ENCODE measurements at regions not wholly inside any gene's neighbourhood (a gene's known extent, or its start where the extent isn't known, plus 50 kb on each side); places are given as distances from the start of the nearest gene placed in this dataset.

GRCh38 chr21:23524685-23525084, 2082.6 kb downstream of the MRPL39 start:
- ATAC-seq (no peak), DNase-seq (no peak)
- intact Hi-C loops (cut with DNase I): no loop called here
- H3K36me3 ChIP-seq (replicated peaks in 1 of 2; ENCODE audit: insufficient read depth in 1 of 2, low read depth in 2 of 2): no peaks in the 10 kb centered on the region
- H3K4me1 ChIP-seq: no peaks in the 10 kb centered on the region
- 60 to 86% methylated on average over 5 of the region's 5 CpGs for WGBS, 2 donors
- no peak overlapping the region for H3K27ac ChIP-seq
- H3K27me3 ChIP-seq: no peaks in the 10 kb centered on the region
- H3K9me3 ChIP-seq: no peaks in the 10 kb centered on the region
- TF ChIP-seq POLR2A (IDR thresholded peaks at IDR 0.05) (no peak), CTCF (IDR thresholded peaks at IDR 0.05) (no peak)
- H3K4me3 ChIP-seq: no peak overlapping the region

DNA sequence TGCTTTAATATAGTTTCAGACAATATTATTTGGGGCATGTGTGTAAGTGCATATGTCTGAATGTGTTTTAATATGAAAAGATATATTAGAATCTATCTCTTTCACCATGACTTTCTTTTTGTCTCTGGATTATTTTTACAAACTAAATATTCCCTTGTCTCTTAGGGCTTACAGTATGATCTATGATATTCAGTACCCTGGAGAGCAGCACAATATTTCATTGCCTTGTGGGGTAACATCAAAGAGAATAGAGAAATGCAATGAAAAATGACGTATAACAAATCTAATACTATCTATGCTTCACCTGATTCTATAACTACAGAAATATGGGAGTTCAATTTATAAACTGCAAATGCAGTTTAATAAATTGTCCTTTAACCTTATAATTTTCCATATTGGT, 2084.5 kb downstream of the MRPL39 start:
- H3K4me3 ChIP-seq: no peak overlapping the region
- no peaks in the 10 kb centered on the region for H3K27me3 ChIP-seq
- no peaks in the 10 kb centered on the region for H3K4me1 ChIP-seq
- no peaks in the 10 kb centered on the region for H3K36me3 ChIP-seq (replicated peaks in 1 of 2; ENCODE audit: insufficient read depth in 1 of 2, low read depth in 2 of 2)
- TF ChIP-seq POLR2A (IDR thresholded peaks at IDR 0.05): no peak
- no peak for TF ChIP-seq CTCF (IDR thresholded peaks at IDR 0.05)
- intact Hi-C loops (cut with DNase I): no loop called here
- H3K9me3 ChIP-seq: no peaks in the 10 kb centered on the region
- ATAC-seq (no peak), DNase-seq (no peak)
- whole genome bisulfite sequencing, 2 donors: 40 to 54% methylated on average over 1 of the region's 1 CpG
- no peak overlapping the region for H3K27ac ChIP-seq

DNA sequence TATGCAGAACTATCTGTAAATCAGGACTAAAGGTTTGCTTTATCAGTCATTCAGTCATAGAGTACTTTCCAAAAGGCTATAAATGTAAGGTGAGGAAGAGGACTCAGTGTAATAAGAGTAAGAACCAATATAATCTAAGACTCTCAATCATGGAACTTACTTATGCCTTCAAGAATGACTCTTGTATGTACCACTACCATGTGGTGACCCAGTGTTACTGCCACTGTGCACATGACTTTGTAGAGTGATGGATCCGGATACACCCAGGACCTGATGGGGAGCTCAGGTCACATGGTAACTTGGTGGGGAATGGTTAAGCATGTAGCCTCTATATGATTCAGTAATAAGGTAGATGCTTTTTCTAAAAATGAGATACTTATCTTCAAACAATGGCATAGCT, 2099.8 kb downstream of the MRPL39 start:
- 75 to 86% methylated on average over 1 of the region's 1 CpG for WGBS, 2 donors
- no peak overlapping the region for H3K4me3 ChIP-seq
- DNase-seq: no peak
- no peak for TF ChIP-seq CTCF (IDR thresholded peaks at IDR 0.05)
- no peak for TF ChIP-seq POLR2A (IDR thresholded peaks at IDR 0.05)
- H3K4me1 ChIP-seq: no peaks in the 10 kb centered on the region
- no peak overlapping the region for H3K27ac ChIP-seq
- no peaks in the 10 kb centered on the region for H3K27me3 ChIP-seq
- ATAC-seq: no peak
- intact Hi-C loops (cut with DNase I): no loop called here
- H3K36me3 ChIP-seq (replicated peaks in 1 of 2; ENCODE audit: insufficient read depth in 1 of 2, low read depth in 2 of 2): no peaks in the 10 kb centered on the region
- no peaks in the 10 kb centered on the region for H3K9me3 ChIP-seq

DNA sequence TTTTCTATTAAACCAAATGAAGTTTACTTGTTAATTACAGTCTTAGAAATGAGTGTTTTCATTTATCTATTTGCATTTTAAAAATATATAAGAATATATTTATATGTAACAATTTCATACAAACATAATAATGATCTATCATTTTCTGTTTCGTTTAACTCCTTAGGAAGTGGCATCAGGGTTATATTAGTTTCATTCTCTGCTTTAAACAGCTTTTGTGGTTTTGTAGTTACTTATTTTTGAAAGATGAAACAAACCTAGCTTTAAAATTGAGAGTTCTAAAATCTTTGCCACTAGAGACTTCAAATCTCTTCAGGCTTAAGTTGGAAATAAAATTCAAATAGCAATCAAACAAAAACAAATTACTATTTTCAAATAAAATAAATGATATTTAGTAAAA, 2110.6 kb downstream of the MRPL39 start:
- no peaks in the 10 kb centered on the region for H3K9me3 ChIP-seq
- no peak for ATAC-seq
- 34 to 43% methylated on average over 1 of the region's 1 CpG for WGBS, 2 donors

More for the DNA sequence above, 2110.6 kb downstream of the MRPL39 start:
- DNase-seq: no peak
- Histone ChIP-seq H3K4me3 (no peak overlapping the region), H3K27ac (no peak overlapping the region), H3K4me1 (no peaks in the 10 kb centered on the region), H3K36me3 (replicated peaks in 1 of 2; ENCODE audit: insufficient read depth in 1 of 2, low read depth in 2 of 2) (no peaks in the 10 kb centered on the region), H3K27me3 (no peaks in the 10 kb centered on the region)
- TF ChIP-seq CTCF (IDR thresholded peaks at IDR 0.05) (no peak), POLR2A (IDR thresholded peaks at IDR 0.05) (no peak)
- intact Hi-C loops (cut with DNase I): no loop called here

Data from body of pancreas (tissue), 4 donors.